Esophagus squamous epithelium (tissue), 4 donors: ENCODE measurements at regions not wholly inside any gene's neighbourhood (a gene's known extent, or its start where the extent isn't known, plus 50 kb on each side); places are given as distances from the start of the nearest gene placed in this dataset.

ENCODE experiments used
- CTCF ChIP-seq, 6 experiments: fragments of 450-650 bp in 4 of 6; fragments of 200-600 bp in 2 of 6; sonication (generic) in 2 of 6; IDR thresholded peaks; one replicate each; pipeline ENCODE4 v1.5.1; 2016 to 2019; ENCODE audit warnings: antibody characterized with exemption in 6 of 6, mild to moderate bottlenecking in 4 of 6, moderate library complexity in 4 of 6
- POLR2A ChIP-seq, 4 donors: fragments of 450-650 bp; IDR thresholded peaks; one replicate each; pipeline ENCODE4 v1.6.1; 2017; ENCODE audit warnings: antibody characterized with exemption in 4 of 4, mild to moderate bottlenecking in 4 of 4, moderate library complexity in 3 of 4

GRCh38 chr21:16357994-16358393 is 628.2 kb downstream of the USP25 start:
- no peak for TF ChIP-seq POLR2A (IDR thresholded peaks at IDR 0.05)
- TF ChIP-seq CTCF (IDR thresholded peaks at IDR 0.05) = no peak
